Hypothalamus (tissue), 51 donors: ENCODE measurements at regions not wholly inside any gene's neighbourhood (a gene's known extent, or its start where the extent isn't known, plus 50 kb on each side); places are given as distances from the start of the nearest gene placed in this dataset.
A peak's percentile ranks its signal among the peaks of the same experiment; 100 is the strongest.
"Not testable (repeated sequence)": the region's sequence is repeated elsewhere in the genome, so short reads cannot be mapped to it uniquely, and the experiment has no call there.

Source experiments
- DNase-seq, 51 donors: peaks; one replicate each; lab custom pipeline; 2025; lab: John Stamatoyannopoulos, UW

DNA sequence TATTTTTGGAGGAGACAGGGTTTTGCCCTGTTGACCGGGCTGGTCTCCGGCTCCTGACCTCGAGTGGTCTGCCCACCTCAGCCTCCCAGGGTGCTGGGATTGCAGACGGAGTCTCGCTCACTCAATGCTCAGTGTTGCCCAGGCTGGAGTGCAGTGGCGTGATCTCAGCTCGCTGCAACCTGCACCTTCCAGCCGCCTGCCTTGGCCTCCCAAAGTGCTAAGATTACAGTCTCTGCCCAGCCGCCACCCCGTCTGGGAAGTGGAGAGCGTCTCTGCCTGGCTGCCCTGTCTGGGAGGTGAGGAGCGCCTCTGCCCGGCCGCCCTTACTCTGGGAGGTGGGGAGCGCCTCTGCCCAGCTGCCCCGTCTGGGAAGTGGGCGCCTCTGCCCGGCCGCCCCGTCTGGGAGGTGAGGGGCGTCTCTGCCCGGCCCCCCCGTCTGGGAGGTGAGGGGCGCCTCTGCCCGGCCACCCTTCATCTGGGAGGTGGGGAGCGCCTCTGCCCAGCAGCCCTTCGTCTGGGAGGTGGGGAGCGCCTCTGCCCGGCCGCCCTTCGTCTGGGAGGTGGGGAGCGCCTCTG is 249.8 kb upstream of the USP15 start:
- DNase-seq: not testable (repeated sequence)

DNA sequence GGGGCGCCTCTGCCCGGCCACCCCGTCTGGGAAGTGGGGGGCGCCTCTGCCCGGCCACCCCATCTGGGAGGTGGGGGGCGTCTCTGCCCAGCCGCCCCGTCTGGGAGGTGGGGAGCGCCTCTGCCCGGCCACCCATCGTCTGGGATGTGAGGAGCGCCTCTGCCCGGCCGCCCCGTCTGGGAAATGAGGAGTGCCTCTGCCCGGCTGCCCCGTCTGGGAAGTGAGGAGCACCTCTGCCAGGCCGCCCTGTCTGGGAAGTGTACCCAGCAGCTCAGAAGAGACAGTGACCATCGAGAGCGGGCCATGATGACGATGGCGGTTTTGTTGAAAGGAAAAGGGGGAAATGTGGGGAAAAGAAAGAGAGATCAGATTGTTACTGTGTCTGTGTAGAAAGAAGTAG is 249.2 kb upstream of the USP15 start:
- not testable (repeated sequence) for DNase-seq

DNA sequence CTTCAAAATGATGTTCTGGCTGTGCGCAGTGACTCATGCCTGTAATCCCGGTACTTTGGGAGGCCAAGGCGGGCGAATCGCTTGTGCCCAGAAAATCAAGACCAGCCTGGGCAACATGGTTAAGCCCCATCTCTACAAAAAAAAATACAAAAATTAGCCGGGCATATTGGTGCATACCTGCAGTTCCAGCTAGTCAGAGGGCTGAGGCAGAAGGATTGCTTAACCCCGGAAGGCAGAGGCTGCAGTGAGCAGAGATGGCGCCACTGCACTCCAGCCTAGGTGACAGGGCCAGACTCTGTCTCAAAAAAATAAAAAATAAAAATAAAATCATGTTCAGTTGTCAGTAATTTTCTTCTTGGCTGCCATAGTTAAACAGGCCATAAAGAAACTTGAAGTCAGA is 245.9 kb upstream of the USP15 start:
- no peak for DNase-seq

DNA sequence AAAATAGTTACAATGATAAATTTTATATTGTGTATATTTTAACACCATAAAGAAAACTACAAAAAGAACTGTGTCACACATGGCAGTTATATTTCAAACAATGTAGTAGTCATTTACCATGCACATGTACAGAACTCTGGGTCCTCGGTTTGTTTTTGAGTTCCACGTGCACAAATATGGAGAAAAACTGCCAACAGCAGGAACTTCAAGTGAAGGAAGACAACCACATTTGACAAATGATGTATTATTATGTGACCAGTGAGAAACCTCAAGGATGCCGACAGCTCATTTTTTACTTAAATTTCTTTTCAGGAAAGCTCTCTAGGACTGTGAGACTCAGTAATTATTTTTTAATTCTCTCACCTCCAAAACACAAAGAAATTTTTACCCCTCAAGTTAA is 244.2 kb upstream of the USP15 start:
- DNase-seq: no peak

DNA sequence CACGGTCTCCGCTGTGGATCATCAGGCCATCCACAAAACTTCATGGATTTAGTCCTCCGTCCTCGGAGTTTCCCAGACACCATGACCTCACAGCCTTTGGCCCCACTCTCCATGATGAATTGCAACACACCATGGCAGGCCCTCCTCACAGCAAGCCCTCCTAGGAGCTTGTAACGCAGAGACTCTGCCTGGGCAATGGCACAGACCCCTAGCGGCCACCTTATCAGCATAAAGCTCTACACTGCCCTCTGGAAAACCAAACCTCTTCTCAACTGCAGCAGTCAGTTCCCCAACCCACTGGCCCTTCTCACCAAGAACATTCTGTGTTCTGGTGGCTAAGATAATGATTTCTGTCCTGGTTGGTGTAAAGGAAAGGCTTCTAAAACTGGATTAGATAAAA is 238.4 kb upstream of the USP15 start:
- DNase-seq: no peak

DNA sequence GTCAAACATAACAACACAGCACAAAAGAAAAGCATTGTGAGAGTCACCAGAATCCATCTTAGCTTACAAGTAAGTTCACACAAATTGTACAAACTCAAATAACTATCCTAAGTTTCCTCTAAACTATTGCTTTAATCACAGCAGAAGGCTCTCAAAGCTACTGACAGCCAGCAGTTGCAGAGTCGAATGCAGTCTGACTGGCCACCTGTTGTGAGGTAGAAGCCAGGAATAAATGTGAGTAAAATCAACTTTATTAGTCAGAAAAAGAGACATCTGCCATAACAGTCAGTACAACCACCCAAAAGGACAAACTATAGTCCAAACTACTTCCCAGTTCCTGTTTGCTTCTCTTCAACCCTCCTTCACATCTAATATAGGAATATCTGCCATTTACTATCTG is 231.7 kb upstream of the USP15 start:
- no peak for DNase-seq

DNA sequence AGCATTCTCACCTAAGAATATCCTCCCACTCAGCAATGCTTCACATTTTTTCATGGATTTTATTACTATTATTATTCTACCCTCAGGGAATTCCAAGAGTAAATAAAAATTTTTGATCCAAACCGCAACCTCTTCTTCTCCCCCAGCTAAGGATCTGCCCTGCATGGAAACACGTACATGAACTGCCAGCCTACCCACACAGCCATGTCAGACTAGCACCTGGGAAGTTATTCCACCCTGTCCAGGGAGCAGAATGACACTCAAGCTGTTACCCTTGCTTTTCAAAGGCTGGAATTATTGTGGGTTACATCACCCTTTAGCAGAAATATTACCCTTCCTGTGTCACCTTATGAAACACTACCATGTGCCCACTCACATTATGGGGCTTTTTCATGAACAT is 227.3 kb upstream of the USP15 start:
- DNase-seq: no peak

DNA sequence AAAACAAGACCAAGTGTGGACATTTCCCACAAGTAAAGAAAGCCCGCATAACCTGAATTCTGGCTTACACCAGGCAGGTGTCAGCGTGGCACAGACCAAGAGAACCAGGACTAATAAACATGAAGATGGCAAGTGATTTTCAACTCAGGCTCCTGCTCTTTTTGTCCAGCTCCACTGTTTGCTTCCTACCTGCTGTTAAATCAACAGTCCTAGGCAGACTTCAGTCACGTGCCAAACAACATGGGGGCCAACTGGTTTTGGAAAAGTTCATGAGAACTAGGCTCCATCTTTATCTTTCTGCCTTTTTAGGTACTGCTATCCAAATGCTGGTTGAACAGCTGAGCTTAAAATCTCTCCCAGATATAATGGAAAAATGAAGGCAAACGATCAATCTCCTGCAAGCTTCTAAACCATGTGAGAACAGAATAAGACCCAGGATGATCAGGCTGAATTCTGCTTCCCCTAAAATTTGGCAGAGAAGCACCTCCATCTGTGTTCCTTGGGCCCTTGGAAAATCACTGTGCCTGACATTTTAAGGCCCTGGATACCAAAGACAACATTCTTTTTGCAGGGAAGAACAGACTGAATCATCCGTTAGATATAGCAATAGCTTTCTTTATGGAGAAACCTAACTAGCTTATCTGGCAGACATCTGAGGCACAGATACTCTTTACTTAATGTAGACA is 215.6 kb upstream of the USP15 start:
- no peak for DNase-seq

DNA sequence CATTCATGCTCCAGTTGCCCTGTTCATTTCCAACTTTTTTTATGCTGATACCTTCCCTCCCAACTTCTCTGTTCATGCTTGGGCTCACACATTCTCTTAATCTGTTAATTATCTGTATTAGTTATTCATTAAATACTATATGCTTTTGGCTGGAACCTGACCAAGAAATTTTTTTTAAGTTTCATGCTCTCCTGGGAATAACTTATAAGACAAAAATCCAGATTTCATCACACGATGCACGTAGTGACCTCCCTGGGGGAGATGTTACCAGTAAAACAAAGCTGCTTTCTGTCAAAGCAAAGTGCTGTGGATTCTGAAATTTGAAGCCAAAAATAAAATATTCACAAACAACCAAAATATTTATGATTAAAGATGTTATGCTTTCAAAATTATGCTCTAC is 215.0 kb upstream of the USP15 start:
- no peak for DNase-seq

DNA sequence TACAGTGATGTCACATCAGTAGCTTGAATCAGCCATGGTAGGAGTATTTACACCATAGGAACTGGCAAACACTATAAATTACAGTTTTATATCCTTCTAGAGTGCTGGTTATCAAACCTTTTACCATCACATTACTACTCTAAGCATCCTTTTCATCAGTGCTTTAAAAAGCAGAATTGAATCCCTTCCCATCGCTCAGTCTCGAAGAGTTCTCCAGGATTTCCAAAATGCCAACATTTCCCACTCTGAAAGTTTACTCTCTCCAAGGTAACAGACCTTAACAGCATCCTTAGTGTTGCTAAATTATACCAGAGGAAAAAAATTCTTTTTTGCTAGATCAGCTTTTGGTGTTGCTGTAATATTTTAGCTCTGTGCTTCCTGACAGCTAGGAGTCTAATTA is 209.4 kb upstream of the USP15 start:
- DNase-seq: no peak

DNA sequence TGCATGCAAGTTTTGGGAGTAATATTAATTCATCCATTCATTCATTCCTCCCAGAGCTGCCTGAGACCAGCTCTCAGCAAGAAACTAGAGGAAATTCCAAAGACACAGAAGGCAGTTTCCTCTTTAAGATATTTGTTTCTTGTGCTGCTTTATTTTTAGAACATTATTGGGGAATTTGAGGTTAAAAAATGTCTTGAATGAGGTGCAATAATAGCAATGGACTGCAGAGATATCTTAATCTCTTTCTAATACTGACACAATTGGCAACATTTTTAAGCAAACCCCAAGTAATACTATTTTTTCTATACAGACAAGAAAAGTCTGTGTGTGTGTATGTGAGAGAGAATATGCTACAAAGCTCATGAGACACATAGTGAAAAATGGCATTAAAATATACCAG is 190.2 kb upstream of the USP15 start:
- DNase-seq: no peak

DNA sequence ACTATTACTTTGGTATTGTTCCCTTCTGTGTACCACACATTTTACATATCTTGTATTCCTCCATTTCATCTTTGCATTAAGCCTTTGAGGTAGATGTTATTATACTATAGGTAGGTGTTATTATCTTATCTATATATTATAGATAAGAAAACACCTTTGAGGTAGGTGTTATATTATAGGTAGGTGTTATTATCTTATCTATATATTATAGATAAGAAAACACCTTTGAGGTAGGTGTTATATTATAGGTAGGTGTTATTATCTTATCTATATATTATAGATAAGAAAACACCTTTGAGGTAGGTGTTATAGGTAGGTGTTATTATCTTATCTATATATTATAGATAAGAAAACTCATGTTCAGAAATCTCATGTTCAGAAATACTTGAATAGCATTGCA is 187.0 kb upstream of the USP15 start:
- DNase-seq: not testable (repeated sequence)

DNA sequence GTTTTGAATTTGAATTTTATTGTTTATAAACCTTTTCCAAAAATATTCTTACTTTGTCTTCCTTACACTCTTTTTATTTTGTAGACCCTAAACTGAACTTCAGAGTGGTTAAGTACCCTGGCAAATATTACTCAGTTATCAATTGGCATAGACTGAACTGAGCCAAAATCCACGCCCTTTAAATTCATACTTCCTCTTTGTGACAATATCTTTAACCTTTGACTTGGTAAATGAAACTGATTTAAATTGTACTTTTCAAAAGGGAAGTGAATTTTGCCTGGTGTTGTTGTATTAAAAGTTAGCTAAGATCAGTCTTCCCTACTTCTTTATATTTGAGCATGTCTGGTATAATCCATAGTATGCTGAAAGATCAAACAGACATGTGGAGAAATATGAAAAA is 184.3 kb upstream of the USP15 start:
- no peak for DNase-seq

DNA sequence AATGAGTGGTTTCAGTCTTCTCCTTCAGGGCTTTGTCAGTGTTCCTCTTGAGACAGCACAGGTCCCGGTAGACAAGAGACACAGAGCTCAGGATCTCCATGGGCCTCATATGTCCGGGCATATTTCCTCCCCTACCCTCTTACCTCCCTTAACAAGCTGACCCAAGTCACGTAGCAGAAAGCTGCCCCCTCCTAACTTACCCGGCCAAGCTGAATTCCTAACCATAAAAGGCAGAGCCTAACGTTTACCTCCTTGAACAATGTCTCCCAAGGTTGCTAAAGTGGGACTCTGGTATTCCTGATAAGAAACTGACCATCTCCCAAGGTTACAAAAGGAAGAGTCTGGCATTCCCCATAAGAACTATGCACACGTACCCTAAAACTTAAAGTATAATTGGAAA is 182.2 kb upstream of the USP15 start:
- no peak for DNase-seq

DNA sequence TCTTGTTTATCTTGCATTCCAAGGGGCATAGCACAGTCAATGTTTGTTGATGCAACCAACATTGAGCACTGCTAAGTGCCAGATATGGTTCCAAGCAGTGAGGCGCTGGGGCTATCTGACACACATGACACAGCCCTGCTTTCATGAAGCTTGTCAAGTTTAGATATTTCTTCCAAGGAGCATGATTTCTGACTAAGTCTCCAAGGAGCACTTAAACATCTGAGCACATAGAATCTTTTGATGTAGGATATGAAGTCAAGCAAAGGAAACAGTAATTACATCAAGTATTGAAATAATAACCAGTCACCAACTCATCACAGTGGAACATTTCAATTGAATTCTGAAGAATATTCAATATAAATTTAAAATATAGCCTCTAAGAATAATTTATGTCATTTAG is 177.8 kb upstream of the USP15 start:
- no peak for DNase-seq

DNA sequence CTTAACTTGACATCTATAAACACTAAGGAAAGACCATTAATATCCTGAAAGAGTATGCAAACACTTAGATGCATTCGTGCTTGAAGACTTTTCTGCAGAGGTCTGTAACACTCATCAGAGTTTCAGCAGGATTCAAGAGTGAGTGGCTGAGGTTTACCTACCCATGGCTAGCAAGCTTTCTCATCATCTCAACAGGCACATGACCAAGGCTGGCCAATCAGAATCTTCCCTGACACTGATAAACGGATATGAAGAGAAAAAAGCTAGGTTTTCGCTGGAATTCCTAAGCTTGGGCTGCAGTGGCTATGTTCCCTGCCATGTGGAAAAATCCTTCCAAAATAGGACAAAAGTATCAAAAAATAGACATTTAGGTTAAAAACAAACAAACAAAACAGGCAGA is 162.1 kb upstream of the USP15 start:
- DNase-seq: no peak

DNA sequence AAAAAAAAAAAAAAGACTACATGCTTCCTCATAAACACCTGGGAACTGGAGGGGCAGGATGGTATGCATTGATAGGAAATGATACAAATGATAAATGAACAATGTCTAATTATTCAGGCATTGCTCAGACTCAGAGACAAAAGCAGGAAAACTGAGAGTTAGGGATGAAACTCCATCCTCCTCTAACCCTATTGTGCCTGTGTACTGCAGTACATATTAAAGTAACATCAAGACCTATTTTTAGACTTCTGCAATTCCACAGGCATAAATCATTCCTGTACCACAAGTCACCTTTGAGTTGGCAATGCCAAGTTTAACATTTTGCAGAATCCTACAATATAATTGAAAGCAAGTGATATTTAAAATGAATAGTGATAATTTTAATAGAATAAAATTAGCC is 156.5 kb upstream of the USP15 start:
- DNase-seq: no peak

DNA sequence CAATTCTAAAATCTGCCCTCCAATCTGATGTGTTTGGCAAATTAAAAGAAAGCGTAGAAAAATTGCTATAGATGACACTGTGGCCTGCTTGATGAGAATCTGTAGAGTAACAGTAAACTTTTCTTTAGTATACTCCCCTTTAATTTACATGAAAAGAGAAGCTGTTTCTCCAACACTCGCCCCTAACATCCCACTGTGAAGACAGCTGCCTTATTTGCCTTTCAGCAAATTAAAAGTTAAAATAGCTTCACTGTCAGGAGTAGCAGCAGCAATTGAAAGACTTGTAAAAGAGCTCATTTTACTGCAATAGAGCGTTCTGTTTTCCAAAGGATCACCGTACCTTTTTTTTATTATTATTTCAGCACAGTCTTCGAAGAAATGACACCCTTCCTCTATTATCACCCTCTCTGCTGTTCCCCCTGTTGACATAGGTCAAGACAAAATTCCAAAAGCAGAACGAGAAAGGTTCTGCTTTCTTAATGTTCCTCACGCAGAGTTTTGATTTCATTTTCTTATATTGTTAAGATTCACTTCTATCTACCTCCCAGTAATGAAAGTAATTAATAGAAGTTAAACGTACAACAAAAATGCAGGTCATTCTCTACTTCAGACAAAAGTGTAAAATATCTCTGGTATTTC is 153.5 kb upstream of the USP15 start:
- no peak for DNase-seq

DNA sequence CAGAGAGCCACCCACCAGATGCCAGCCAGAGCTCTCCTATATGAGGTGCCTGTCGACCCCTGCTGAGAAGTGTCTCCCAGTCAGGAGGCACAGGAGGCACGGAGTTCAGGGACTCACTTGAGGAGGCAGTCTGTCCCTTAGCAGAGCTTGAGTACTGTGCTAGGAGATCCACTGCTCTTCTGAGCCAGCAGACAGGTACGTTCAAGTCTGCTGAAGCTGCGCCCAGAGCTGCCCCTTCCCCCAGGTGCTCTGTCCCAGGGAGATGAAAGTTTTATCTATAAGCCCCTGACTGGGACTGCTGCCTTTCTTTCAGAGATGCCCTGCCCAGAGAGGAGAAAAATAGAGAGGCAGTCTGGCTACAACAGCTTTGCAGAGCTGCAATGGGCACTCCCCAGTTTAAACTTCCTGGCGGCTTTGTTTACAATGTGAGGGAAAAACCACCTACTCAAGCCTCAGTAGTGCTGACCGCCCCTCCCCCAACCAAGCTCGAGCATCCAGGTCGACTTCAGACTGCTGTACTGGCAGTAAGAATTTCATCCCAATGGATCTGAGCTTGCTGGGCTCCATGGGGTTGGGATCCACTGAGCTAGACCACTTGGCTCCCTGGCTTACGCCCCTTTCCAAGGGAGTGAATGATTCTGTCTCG is 146.7 kb upstream of the USP15 start:
- DNase-seq: no peak

DNA sequence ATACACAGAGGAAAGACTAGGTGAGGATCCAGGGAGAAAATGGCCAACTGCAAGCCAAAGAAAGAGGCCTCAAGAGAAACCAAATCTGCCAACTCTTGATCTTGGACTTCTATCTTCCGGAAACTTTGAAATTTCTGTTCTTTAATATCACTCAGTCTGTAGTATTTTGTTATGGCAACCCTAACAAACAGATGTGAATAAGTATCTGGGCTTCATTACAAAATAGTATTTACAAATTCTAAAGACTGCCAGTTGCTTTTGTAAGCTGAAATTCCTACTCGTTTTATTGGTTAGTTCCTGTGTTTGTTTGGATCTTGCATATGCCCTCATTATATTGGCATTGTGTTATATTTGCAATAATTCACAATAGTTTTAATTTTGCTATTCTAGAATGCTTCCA is 143.2 kb upstream of the USP15 start:
- no peak for DNase-seq

DNA sequence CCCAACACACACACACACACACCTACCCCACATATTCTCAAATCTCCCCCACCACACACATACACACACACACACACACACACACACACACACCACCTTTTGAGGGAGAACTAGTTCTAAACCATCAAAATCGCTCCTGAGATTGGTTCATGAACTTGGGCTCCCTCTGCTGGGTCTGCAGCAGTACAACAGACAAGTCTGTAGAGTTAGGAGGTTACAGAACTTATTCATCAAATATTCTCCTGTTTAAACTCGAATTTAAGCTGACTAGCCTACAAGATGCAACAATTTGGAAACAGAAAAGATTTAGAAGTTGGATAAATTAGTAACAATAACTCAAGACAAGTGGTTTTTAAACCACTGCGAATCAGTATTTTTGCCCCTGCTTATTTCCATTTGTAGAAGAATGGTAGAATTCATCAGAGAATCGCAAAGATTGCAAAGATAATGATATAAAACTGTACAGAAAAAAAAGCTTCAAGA is 136.4 kb upstream of the USP15 start:
- peak in 17 of 51 donors; percentile 1 to 37 (median 3) for DNase-seq

DNA sequence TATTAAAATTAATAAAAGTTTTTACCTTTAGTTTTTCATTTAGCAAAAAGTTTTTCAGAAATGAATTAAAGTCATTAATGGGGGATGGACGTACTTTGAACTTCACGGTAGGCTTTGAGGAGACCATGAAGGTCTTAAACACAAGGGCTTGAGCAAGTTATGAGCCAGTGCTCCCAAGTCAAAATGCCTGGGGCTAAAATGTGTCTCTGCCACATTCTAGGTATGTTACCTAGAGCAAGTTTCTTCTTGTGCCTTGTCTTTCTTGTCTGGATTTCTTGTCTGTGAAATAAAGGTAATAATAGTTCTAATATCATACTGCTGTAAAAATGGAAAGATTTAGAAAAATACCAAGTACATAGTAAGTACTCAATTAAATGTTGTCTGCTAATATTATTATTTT is 132.7 kb upstream of the USP15 start:
- DNase-seq: no peak
